Astrocyte (in vitro differentiated cells and primary cell): ENCODE measurements at regions not wholly inside any gene's neighbourhood (a gene's known extent, or its start where the extent isn't known, plus 50 kb on each side); places are given as distances from the start of the nearest gene placed in this dataset.

Source experiments
- EZH2 ChIP-seq: IDR thresholded peaks from 2 replicates; pipeline ENCODE4 v1.6.1; 2012; ENCODE audit warnings: mild to moderate bottlenecking, low read length, inconsistent platforms; ENCODE audit not compliant: insufficient read depth
- TF ChIP-seq, protein P1 (sequence below): IDR thresholded peaks from 2 replicates; pipeline ENCODE4 v1.5.1; 2011; ENCODE audit warnings: low read depth, mild to moderate bottlenecking, inconsistent platforms, low read length, moderate library complexity; ENCODE audit not compliant: insufficient read depth

GRCh38 chr15:70521576-70522322 lies 241.6 kb downstream of the UACA start:
- TF ChIP-seq, protein P1, sequence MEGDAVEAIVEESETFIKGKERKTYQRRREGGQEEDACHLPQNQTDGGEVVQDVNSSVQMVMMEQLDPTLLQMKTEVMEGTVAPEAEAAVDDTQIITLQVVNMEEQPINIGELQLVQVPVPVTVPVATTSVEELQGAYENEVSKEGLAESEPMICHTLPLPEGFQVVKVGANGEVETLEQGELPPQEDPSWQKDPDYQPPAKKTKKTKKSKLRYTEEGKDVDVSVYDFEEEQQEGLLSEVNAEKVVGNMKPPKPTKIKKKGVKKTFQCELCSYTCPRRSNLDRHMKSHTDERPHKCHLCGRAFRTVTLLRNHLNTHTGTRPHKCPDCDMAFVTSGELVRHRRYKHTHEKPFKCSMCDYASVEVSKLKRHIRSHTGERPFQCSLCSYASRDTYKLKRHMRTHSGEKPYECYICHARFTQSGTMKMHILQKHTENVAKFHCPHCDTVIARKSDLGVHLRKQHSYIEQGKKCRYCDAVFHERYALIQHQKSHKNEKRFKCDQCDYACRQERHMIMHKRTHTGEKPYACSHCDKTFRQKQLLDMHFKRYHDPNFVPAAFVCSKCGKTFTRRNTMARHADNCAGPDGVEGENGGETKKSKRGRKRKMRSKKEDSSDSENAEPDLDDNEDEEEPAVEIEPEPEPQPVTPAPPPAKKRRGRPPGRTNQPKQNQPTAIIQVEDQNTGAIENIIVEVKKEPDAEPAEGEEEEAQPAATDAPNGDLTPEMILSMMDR: no peak
- no peak for TF ChIP-seq EZH2
